OCI-M2 (cell line): ENCODE measurements at regions not wholly inside any gene's neighbourhood (a gene's known extent, or its start where the extent isn't known, plus 50 kb on each side); places are given as distances from the start of the nearest gene placed in this dataset.

ENCODE experiments used
- DNase-seq: peaks from one replicate; lab custom pipeline; 2025; ENCODE audit not compliant: unreplicated experiment; lab: John Stamatoyannopoulos, UW

GRCh38 chr2:121120991-121121390 lies 164.0 kb downstream of the TFCP2L1 start:
- DNase-seq = no peak

- DNase-seq = no peak
Measured at GRCh38 chr2:121121661-121122060, 163.3 kb downstream of the TFCP2L1 start.

DNA sequence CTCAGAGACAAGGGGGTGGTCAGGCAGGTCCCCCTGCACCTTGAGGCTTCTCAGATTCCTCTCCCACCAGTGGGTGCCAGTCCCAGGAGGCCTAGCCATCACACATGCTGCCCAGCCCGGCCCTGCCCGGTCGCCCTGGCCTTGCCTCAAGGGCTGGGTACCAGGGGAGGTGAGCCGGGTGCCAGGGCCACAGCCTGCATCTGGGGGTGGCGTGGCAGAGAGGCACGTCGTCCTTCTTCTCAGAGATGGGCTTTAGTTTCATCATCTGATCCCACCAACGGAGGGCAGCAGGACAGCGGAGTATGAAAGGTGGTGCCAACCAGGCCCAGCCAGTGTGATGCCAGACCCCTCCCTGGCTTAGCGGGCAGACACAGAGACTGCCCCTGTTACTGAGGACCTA lies 161.7 kb downstream of the TFCP2L1 start:
- no peak for DNase-seq

DNA sequence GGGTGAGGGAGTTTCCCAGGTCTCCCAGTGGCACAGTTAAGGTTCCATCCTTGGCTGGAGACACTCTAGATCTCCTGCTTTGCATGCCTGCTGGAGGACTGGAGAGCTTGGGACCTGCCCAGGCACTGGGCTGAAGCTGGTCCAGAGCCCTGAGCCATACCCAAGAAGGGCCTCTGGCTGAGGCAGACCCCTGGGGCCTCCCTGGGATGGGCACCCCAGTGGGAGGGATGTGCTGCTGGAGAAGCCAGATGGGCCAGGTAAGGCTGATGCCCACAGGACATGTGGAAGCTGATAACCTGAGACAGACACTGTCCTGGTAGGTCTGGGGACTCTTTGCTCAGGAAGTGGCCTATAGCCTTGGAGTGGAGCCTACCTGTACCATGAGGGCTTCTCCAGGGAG lies 160.7 kb downstream of the TFCP2L1 start:
- DNase-seq = no peak

GRCh38 chr2:121125350-121125749 lies 159.7 kb downstream of the TFCP2L1 start:
- DNase-seq = no peak

GRCh38 chr2:121128741-121129659 lies 156.0 kb downstream of the TFCP2L1 start:
- DNase-seq = no peak

DNA sequence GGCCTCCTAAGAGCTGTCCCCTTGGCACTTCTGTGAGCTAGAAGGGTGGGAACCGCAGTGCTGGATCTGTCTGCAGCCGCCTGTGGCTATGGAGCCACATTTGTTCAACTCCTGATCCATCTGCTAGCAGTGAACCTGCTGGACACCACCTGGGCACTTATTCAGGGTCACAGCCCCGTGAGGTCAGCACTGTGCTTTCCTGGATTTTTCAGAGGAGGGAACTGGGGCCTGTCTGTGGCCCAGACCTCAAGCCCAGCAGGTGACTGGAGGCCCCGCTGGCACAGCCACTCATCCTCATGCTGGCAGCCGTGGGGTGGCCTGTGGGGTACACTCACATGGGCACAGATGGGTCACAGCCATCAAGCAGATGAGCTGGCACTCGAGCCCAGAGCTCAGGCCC lies 155.3 kb downstream of the TFCP2L1 start:
- DNase-seq = no peak

DNA sequence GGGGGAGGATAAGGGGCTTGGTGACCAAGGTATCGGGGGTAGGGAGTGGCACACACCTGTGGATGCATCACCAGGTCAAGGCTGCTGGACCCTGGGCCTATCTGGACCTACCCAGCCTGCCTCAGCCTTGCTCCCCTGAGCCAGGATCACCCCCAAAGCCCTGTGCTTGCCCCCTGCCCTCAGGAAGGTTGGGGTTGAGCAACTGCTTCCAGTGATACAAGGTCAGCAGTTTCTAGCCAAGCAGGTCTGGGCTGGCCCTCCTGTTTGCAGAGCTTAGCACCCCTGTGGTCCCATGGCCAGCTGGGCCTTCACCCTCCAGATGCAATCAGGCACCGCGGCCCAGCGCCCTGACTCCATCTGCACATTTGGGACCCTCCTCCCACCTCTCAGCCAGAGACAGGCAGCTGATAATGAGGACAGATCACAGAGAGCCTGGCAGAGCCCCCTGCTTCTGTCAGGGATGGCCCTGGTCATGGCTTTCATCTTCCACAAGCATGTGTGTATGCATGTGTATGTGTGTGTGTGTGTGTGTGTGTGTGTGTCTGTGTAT lies 154.6 kb downstream of the TFCP2L1 start:
- DNase-seq = no peak

DNA sequence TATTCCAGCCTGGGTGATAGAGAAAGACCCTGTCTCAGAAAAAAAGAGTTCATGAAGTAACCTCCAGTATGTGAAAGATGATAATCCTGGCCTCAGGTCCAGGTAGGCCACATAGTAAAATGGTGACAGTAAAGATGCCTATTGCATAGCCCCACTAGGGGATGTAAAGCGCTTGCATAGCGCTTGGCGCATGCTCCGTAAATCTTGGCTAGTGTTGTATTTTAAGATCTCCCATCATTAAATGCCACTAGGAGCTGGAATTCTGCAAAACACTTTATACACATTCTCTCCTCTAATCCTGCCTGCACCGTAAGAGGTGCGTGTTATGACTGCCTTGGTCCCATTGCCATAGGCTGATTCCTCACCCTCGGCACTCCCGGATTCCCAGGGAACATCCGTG lies 153.6 kb downstream of the TFCP2L1 start:
- DNase-seq = no peak

DNA sequence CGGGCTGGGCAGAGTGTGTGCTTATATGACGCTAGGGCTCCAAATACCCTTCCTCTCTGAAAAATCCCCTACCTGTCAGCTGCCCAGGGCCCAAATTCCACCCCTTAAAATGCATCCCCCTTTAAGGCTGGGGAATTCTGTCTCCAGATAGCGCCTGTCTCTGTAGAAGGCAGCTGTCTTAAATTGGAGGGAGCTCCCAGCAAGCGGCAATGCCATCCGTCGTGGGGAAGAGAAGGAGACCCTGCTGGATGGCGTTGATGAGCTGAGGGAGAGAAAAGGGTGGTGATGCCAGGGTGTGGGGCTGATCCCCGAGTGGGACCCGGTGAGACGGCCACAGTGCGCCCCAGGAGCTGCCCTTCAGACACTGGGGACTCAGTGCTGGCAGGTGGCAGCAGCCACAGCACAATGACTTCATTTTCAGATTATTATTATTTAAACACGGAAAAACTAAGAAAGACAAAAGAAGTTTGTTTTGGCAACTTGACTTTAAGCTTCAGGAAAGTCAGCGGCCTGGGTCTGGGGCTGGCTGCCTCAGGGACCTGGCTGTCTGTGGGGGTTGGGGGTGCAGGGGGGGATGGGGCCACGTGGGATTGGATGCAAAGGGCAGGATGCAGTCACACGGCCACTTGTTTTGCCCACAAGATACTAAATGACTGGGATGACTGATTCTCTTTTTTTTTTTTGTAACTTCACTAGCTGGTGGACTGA lies 152.8 kb downstream of the TFCP2L1 start:
- DNase-seq = no peak

DNA sequence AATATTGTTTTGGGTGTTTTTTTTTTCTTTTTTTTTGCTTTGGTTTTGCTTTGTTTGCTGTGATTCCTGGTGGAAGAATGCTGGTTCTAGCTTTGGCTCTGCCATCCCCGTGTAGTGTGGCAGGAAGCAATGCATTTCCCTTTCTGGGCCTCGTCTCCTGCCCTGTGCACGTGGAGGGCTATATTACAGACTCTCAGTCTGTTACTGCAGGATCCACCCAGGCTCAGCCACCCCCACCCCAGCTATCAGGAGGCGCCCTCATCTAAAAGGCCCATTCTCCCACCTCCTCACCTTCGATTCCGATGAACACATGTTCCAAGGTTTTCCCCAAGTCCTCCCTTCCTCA lies 152.3 kb downstream of the TFCP2L1 start:
- no peak for DNase-seq

- no peak for DNase-seq
Measured at GRCh38 chr2:121133551-121134319, 151.3 kb downstream of the TFCP2L1 start.

- no peak for DNase-seq
Measured at GRCh38 chr2:121134728-121135127, 150.3 kb downstream of the TFCP2L1 start.

DNA sequence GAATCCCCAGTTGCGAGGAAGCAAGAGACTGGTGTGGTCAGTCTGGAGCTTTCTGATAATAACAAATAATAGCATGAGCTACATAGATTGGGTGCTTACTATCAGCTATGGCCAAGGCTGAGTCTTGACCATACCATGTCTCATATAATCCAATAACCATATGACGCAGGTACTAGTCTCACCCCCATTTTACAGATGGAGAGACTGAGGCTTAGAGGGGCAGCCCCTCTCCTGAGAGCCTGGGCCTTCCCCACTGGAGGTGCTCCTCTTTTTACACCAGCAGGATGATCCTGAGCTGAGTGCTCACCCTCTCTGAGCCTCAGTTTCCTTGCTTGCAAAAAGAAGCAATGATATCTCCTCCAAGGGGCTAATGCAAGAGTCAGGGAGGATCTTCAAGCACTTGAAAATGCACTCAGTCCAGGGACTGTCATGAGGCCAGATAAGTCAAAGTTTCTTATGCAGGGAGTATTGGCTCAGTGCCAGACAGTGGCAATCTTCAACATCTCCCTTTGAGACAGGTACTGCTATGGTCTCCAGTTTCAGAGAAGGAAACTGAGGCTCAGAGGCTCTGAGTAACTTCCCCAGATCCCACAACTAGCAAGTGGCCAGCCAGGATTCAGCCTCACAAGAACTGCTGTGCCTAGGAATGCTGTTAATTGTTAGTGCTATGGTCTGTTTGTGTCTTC lies 149.7 kb downstream of the TFCP2L1 start:
- no peak for DNase-seq

GRCh38 chr2:121136323-121136722 lies 148.7 kb downstream of the TFCP2L1 start:
- no peak for DNase-seq

DNA sequence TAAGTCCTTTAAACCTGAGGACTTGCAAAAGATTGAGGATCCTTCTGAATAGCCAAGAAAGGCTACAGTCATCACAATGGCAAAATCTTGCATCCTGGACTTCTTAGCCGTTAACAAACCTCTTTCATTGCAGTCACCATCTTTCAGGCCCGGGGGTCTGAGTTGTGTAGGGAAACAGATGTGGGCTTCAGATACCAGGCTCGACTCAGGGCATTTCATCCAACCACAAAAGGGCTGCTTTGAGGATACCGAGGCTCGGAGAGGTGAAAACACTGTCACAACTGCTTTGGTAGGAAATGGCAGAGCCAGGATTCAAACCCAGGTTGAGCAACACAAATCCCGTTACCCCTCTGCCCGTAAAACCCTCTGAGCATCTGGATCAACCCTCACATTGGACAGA lies 147.4 kb downstream of the TFCP2L1 start:
- no peak for DNase-seq

DNA sequence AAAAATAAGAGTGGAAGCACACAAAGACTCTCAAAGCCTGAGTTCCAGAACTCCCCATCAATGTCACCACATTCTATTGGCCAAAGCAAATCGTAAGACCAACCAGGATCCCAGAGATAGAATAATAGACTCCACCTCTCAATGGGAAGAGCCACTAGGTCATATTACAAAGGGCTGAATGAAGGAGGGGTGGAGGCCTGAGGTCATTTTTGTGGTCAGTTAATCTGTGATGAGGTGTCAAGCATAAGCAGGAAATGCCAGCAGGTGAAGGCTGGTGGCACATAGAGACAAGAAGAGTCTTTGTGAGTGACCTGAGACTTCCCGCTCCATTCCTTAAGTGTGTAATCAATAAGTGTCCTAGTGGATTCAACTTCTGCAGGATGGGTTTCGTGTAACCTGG lies 144.3 kb downstream of the TFCP2L1 start:
- DNase-seq = no peak

DNA sequence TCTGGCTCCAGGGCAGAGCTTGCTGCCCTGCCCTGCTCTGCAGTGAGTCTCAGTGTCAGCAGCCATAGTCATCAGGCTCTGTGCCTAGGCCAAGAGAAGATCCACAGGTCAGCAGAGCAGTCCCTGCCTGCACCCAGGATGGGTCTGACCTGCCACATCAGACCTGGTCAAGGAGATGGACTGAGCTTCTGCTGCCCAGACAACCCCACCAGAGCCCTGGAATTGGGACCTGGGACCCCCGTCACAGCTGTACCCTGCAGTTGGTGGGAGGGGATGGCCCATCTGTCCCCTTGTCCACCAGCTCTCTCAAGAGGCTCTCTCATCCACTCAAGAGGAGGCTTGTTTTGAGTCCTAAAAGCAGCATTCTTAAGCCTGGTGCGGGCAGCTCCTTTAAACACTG lies 142.6 kb downstream of the TFCP2L1 start:
- no peak for DNase-seq

GRCh38 chr2:121144111-121144510 lies 140.9 kb downstream of the TFCP2L1 start:
- no peak for DNase-seq

- DNase-seq = no peak
Measured at GRCh38 chr2:121146630-121147029, 138.4 kb downstream of the TFCP2L1 start.

GRCh38 chr2:121147766-121148165 lies 137.2 kb downstream of the TFCP2L1 start:
- no peak for DNase-seq
